ENCODE measurements at regions not wholly inside any gene's neighbourhood (a gene's known extent, or its start where the extent isn't known, plus 50 kb on each side); places are given as distances from the start of the nearest gene placed in this dataset.

DNA sequence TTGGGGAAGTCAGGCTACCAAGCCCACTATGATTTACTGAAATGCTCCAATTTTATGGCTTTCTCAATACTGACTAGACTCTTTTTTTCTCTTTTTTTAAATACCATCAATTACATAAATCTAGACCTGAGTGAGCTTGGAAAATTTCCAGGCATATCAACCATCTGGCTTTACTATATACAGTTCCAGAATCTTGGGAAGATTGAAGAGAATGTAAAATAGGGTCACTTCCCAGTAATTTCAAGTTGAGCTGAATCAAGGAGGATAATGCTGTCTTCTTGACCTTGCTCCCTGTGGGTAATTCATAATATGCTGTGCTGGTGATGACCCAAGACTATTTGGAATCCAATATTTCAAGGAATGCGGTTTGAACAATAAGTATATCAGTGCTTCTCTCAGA, 108.1 kb downstream of the MAP3K21 start:
- DNase-seq = no peak
- intact Hi-C loops (cut with DNase I) = no loop called here

DNA sequence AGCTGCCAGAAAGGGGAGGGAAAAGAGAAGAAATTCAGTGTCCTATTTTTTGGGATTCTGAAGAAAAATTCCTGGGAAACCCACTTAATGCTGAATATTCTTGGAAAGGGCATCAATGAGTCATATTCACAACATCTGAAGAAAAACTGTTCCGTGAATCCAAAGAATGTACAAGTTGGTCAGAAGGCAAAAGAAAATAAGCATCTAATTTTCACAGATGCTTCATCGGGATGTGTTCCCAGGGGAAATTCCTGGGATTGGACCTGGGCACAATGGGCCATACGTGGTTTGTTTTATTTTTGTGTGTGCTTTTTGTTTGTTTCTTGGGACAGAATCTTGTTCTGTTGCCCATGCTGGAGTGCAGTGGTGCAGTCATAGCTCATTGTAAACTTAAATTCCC, 112.2 kb downstream of the MAP3K21 start:
- intact Hi-C loops (cut with DNase I) = no loop called here

DNA sequence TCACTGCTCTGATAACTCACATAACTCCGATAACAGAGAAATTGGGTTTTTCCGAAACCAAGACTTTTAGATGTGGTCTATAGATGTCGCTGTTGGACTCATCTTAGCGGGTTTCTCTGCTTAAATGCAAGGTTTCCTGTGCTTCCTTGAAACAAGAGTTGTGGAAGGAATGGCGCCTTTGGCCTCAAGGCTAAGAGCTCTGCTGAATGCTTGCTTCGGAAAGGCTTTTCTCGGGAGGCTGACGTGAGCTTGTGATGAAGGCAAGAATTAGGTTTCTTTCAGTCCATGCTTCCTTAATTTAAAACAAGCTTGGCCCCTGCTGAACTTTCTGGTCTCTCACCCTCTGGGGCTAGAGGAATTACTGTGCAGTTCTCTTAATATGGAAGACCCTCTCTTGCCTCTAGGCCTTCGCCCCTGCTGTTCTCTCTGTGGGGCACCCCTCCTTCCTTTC, 113.5 kb downstream of the MAP3K21 start:
- DNase-seq = peak in 27 of 42 donors; percentile 7 to 73 (median 37)
- intact Hi-C loops (cut with DNase I) = no loop called here

More for the DNA sequence above, 112.2 kb downstream of the MAP3K21 start:
- DNase-seq = no peak

GRCh38 chr1:233442026-233442780, 114.7 kb downstream of the MAP3K21 start:
- DNase-seq = no peak
- intact Hi-C loops (cut with DNase I) = no loop called here

DNA sequence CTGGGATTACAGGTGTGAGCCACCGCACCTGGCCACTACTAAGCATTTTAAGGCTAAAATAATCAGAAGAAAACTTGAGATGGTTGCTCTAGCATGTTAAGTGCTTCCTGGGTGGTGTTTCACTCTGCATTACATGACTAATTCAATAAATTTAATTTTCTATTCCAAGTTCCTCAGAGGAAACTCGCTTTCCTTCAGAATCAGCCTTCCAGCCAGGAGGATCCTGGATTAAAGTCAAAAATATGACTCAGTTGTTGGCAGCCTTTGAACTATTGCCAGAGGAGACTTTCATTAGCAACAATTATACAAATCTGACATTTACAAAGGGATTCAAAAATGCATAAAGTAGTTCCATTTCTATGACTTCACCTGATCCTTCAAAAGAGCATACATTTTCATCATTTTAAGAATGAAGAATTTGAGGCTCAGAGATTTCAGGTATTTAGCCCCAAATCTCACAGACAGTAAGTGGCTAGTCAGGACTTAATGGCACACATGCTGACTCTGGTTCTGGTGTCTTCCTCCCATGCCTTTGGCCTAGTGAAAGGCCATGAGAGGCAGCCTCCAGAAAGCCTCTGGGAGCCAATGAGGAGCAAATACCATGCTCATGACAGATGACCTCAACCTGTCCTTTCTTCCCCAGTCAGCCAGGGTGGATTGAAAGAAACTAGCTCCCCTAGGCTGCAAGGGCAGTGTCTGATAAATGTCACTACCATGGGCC, 115.7 kb downstream of the MAP3K21 start:
- peak in 4 of 42 donors; percentile 6 to 15 (median 10) for DNase-seq
- intact Hi-C loops (cut with DNase I) = no loop called here

DNA sequence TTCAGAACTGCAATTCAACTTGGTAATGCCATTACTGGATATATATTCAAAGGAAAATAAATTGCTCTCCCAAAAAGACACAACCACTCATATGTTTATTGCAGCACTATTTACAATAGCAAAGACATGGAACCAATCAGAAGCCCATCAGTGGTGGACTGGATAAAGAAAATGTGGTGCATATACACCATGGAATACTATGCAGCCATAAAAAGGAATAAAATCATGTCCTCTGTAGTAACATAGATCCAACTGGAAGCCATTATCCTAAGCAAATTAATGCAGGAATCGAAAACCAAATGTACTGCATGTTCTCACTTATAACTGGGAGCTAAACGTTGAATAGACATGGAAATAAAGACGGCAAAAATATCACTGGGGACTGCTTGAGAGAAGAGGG, 117.0 kb downstream of the MAP3K21 start:
- intact Hi-C loops (cut with DNase I) = no loop called here
- DNase-seq = no peak

DNA sequence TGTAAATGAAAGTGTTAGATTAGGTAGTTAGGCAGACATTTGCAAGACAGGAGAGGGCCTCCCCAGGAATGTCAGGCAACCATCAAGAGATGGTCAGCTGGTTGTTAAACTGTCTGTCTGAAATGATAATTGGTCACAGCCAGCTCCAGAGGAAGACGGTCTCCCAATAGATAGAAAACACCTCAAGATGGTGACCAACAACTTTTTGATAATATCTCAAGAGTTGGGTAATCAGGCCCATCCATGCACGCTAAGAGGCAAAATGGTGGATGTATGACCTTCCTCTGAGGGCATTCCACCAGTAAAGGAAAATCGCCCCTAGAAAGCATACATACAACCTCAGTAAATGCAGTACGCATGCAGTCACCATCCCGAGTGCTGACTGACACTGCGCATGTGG, 118.2 kb downstream of the MAP3K21 start:
- intact Hi-C loops (cut with DNase I) = no loop called here
- no peak for DNase-seq

- no peak for DNase-seq
- intact Hi-C loops (cut with DNase I) = no loop called here
Observed at GRCh38 chr1:233446935-233447334, 119.4 kb downstream of the MAP3K21 start.

- intact Hi-C loops (cut with DNase I) = no loop called here
- peak in 2 of 42 donors; percentile 3 to 37 for DNase-seq
Observed at GRCh38 chr1:233448109-233448689, 120.7 kb downstream of the MAP3K21 start.

DNA sequence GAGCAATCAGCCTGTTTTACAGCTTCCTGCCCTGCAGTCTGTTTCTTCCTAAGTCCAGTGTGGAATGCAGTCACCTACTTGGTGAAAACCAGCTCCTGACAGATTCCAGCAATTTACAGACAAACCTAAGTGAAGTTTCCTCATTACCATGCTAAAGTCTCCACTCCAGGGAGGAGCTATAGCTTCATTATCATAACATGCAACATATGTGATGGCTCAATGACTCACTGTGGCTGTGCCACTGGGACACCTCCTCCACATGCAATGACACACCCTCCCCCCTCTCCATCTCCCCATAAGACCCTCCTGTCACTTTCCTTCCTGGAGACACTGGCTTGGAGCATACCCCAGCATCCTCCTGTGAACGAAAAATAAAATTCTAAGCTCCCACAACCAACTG, 125.2 kb downstream of the MAP3K21 start:
- DNase-seq = no peak
- intact Hi-C loops (cut with DNase I) = no loop called here

DNA sequence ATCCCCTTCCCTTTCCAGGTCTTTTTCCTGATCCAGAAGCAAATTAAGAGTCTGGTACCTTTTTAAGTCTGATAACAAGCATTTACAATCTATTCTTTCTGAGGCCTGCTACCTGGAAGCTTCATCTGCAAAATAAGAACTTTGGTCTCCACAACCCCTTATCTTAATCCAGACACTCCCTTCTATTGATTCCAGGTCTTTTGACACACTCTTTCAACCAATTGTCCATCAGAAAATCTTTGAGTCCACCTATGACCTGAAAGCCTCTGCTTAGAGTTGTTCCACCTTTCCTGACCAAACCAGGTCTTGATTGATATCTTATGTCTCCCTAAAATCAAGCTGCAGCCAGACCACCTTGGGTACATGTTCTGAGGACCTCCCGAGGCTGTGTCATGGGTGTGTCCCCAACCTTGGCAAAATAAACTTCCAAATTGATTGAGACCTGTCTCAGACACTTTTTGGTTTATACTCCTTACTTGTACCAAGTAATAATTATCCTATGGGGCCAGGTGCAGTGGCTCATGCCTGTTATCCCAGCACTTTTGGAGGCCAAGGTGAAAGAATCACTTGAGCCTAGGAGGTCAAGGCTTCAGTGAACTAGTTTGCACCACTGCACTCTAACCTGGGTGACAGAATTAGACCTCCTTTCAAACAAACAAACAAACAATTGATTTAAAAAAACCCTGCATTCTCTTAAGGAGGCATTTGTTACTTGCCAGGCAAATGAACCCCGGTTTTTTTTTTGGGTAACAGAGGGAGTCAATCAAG, 126.1 kb downstream of the MAP3K21 start:
- DNase-seq = no peak

DNA sequence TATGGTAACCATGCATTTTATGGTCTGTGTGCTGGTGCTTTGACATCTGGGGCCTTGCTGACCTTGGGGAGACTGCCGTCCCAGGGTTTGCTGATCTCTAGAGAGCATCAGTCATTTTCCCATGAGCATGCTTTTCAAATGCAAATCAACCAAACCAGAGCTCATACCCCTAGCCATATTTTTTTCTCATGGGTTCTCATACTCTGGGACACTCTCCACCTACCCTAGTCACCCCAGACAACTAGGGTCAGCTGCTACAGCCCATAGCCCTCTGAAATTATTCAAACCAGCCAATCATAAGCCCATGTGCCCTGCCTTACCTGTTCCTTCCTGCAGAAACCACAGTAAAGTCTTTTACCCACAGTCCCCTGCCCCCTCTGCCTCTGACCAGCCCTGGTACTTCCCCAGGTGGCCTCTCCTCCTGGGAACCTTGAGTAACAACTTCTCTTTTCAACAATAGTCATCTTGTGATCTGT, 132.0 kb downstream of the MAP3K21 start:
- intact Hi-C loops (cut with DNase I) = no loop called here

More for the DNA sequence above, 126.1 kb downstream of the MAP3K21 start:
- intact Hi-C loops (cut with DNase I) = no loop called here

GRCh38 chr1:233459968-233460367, 132.4 kb downstream of the MAP3K21 start:
- DNase-seq = no peak
- intact Hi-C loops (cut with DNase I) = no loop called here

More for the DNA sequence above, 132.0 kb downstream of the MAP3K21 start:
- no peak for DNase-seq

GRCh38 chr1:233460692-233461091, 133.2 kb downstream of the MAP3K21 start:
- no peak for DNase-seq
- intact Hi-C loops (cut with DNase I) = no loop called here

DNA sequence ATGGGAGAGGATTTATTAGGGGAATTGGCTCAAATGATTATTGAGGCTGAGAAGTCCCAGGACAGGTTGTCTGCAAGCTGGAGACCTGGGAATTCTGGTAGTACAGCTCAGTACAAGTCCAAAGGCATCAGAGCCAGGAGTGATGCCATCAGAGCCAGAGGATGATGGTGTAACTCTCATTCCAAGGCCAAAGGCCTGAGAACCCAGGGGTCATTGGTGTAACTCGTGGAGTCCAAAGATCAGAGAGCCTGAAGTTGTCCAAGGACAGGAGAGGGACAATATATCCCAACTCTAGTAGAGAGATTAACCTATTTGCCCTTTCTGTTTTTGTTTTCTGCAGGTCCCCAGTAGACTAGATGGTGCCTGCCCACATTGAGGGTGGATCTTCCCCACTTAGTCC, 134.3 kb downstream of the MAP3K21 start:
- DNase-seq = no peak
- intact Hi-C loops (cut with DNase I) = no loop called here

GRCh38 chr1:233463333-233463732, 135.8 kb downstream of the MAP3K21 start:
- intact Hi-C loops (cut with DNase I) = no loop called here
- DNase-seq = no peak

DNA sequence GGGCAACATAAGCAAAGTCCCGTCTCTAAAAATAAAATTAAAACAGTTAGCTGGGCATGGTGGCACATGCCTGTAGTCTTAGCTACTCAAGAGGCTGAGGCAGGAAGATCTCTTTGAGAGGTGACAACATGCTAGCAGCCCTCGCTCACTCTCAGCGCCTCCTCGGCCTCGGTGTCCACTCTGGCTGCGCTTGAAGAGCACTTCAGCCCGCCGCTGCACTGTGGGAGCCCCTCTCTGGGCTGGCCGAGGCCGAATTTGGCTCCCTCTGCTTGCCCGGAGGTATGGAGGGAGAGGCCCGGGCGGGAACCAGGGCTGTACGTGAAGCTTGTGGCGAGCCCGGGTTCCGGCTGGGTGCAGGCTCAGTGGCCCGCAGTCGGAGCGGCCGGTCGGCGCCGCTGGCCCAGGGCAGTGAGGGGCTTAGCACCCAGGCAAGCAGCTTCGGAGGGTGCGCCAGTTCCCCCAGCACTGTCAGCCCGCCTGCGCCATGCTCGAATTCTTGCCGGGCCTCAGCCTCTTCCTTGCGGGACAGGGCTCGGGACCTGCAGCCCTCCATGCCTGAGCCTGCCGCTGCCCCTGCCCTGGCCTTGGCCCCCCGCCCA, 138.3 kb downstream of the MAP3K21 start:
- DNase-seq = no peak
- intact Hi-C loops (cut with DNase I) = no loop called here

GRCh38 chr1:233470741-233471499, 143.0 kb upstream of the KCNK1 start:
- no peak for DNase-seq
- intact Hi-C loops (cut with DNase I) = no loop called here

Data from head of caudate nucleus (tissue), 42 donors.